HCT116 (cell line): ENCODE measurements at regions not wholly inside any gene's neighbourhood (a gene's known extent, or its start where the extent isn't known, plus 50 kb on each side); places are given as distances from the start of the nearest gene placed in this dataset.
"Not testable (repeated sequence)": the region's sequence is repeated elsewhere in the genome, so short reads cannot be mapped to it uniquely, and the experiment has no call there.

Experiments used
- ATAC-seq: fragments of 200-7000 bp; cut with Tn5 transposase; 2 replicates; pipeline ENCODE4 v1.9.1; 2020; ENCODE audit warnings: mild to moderate bottlenecking, moderate library complexity
- BruUV-seq: library from RNA; stranded (reverse); fragments of 400-500 nt; replicated peaks from 2 replicates; lab custom pipeline; 2021; lab: Mats Ljungman, UMichigan
- CTCF ChIA-PET: fragments of 300-600 bp; sonication (Branson Sonifier 250); formaldehyde crosslinking; loops from one replicate; lab custom pipeline; 2021; ENCODE audit warnings: antibody characterized with exemption; lab: Charles Lee
- POLR2A ChIA-PET: fragments of 300-600, 350-600 bp; sonication (Branson Sonifier 250); formaldehyde crosslinking; loops from one replicate; lab custom pipeline; 2021; ENCODE audit warnings: antibody characterized with exemption; lab: Charles Lee
- RAD21 ChIA-PET, 2 experiments: fragments of 300-600 bp; sonication (Branson Sonifier 250); formaldehyde crosslinking; loops; one replicate each; lab custom pipeline; 2023; ENCODE audit warnings: low total read pairs in 2 of 2; ENCODE audit not compliant: uncharacterized antibody in 2 of 2, unreplicated experiment in 2 of 2, low non-redundant PET in 1 of 2; lab: Charles Lee
- DNase-seq: peaks from one replicate; pipeline ENCODE4 v3.0.0-alpha.2; 2010; ENCODE audit warnings: low read depth, low spot score
- H2AFZ ChIP-seq: fragments of 200-600 bp; shearing (Covaris generic), sonication (generic); 2 replicates; pipeline ENCODE4 v1.6.1; 2017; ENCODE audit warnings: low read depth, mixed run types, mixed read lengths, antibody characterized with exemption, low read length; ENCODE audit not compliant: poor library complexity, severe bottlenecking
- H3K27ac ChIP-seq: 2 replicates; pipeline ENCODE4 v1.5.1; 2012; ENCODE audit warnings: low read depth, low read length
- H3K27me3 ChIP-seq: fragments of 200-600 bp; sonication (generic); 2 replicates; pipeline ENCODE4 v1.6.1; 2016; ENCODE audit warnings: mixed run types, low read length, mixed read lengths; ENCODE audit not compliant: insufficient read depth
- H3K36me3 ChIP-seq, 2 experiments: fragments of 200-500 bp in 1 of 2; fragments of 200-600 bp in 1 of 2; sonication (Bioruptor generic) in 1 of 2; sonication (generic) in 1 of 2; 2 replicates each; pipeline versions ENCODE4 v1.5.1 to v1.6.1; 2014 to 2016; ENCODE audit warnings: low read length in 2 of 2, inconsistent platforms in 1 of 2, mixed read lengths in 1 of 2, mixed run types in 1 of 2; ENCODE audit not compliant: insufficient read depth in 2 of 2, control insufficient read depth in 1 of 2
- H3K4me1 ChIP-seq, 2 experiments: fragments of 200-600 bp in 1 of 2; sonication (generic) in 1 of 2; 2 replicates each; pipeline versions ENCODE4 v1.5.1 to v1.6.1; 2012 to 2017; ENCODE audit warnings: low read length in 2 of 2, inconsistent platforms in 1 of 2, mild to moderate bottlenecking in 1 of 2, mixed read lengths in 1 of 2, mixed run types in 1 of 2, moderate library complexity in 1 of 2; ENCODE audit not compliant: insufficient read depth in 2 of 2, control insufficient read depth in 1 of 2
- H3K4me2 ChIP-seq: fragments of 200-600 bp; sonication (generic); 2 replicates; pipeline ENCODE4 v1.6.1; 2017; ENCODE audit warnings: mixed run types, low read length, mixed read lengths
- H3K4me3 ChIP-seq, 2 experiments: fragments of 200-600 bp in 1 of 2; sonication (generic) in 1 of 2; replicated peaks in 1 of 2; 2 replicates each; pipeline ENCODE4 v1.5.1; 2011 to 2016; ENCODE audit warnings: low read length in 2 of 2, control low read depth in 1 of 2, low read depth in 1 of 2, mild to moderate bottlenecking in 1 of 2, mixed read lengths in 1 of 2, mixed run types in 1 of 2
- H3K79me2 ChIP-seq: fragments of 200-600 bp; sonication (generic); 2 replicates; pipeline ENCODE4 v1.6.1; 2017; ENCODE audit warnings: mild to moderate bottlenecking, mixed run types, low read length, moderate library complexity, mixed read lengths; ENCODE audit not compliant: insufficient read depth
- H3K9ac ChIP-seq: fragments of 200-600 bp; sonication (generic); 2 replicates; pipeline ENCODE4 v1.6.1; 2016; ENCODE audit warnings: low read length, mixed read lengths
- H3K9me2 ChIP-seq: fragments of 200-600 bp; sonication (generic), shearing (Covaris generic); 2 replicates; pipeline ENCODE4 v1.6.1; 2017; ENCODE audit warnings: mixed run types, mild to moderate bottlenecking, moderate library complexity; ENCODE audit not compliant: insufficient read depth
- H3K9me3 ChIP-seq, 2 experiments: fragments of 200-500 bp in 1 of 2; fragments of 200-600 bp in 1 of 2; sonication (Bioruptor generic) in 1 of 2; sonication (generic) in 1 of 2; 2 replicates each; pipeline ENCODE4 v1.6.1; 2014 to 2017; ENCODE audit warnings: low read length in 2 of 2, mixed read lengths in 2 of 2, inconsistent platforms in 1 of 2, low read depth in 1 of 2, mild to moderate bottlenecking in 1 of 2, mixed run types in 1 of 2, moderate library complexity in 1 of 2; ENCODE audit not compliant: control insufficient read depth in 1 of 2, insufficient read depth in 1 of 2
- H4K20me1 ChIP-seq: fragments of 200-600 bp; sonication (generic), shearing (Covaris generic); 2 replicates; pipeline ENCODE4 v1.6.1; 2017; ENCODE audit warnings: mixed run types, mild to moderate bottlenecking, moderate library complexity; ENCODE audit not compliant: insufficient read depth
- CBX3 ChIP-seq: IDR thresholded peaks from 2 replicates; pipeline ENCODE4 v1.6.1; 2012; ENCODE audit warnings: low read depth
- EZH2phosphoT487 ChIP-seq: fragments of 200-600 bp; IDR thresholded peaks from 2 replicates; pipeline ENCODE4 v1.6.1; 2018; ENCODE audit warnings: antibody characterized with exemption, borderline replicate concordance
- JUND ChIP-seq: IDR thresholded peaks from 2 replicates; pipeline ENCODE4 v1.6.1; 2012
- POLR2A ChIP-seq: IDR thresholded peaks from 2 replicates; pipeline ENCODE4 v1.7.0; 2011; ENCODE audit warnings: borderline replicate concordance; ENCODE audit not compliant: insufficient read depth, insufficient read length; ENCODE audit errors: extremely low read depth
- POLR2AphosphoS5 ChIP-seq: IDR thresholded peaks from 2 replicates; pipeline ENCODE4 v1.6.1; 2011; ENCODE audit warnings: mild to moderate bottlenecking, low read depth, low read length, moderate library complexity
- RAD21 ChIP-seq: IDR thresholded peaks from 2 replicates; pipeline ENCODE4 v1.6.1; 2012; ENCODE audit warnings: low read depth, mild to moderate bottlenecking
- REST ChIP-seq: IDR thresholded peaks from 2 replicates; pipeline ENCODE4 v1.6.1; 2012; ENCODE audit warnings: low read depth
- SP1 ChIP-seq: IDR thresholded peaks from 2 replicates; pipeline ENCODE4 v1.6.1; 2012; ENCODE audit warnings: low read depth
- YY1 ChIP-seq: IDR thresholded peaks from 2 replicates; pipeline ENCODE4 v1.6.1; 2011; ENCODE audit warnings: low read length, low read depth, moderate library complexity, mild to moderate bottlenecking; ENCODE audit not compliant: insufficient replicate concordance; ENCODE audit errors: extremely low read depth
- ZFX ChIP-seq: fragments of 450-650 bp; IDR thresholded peaks from 2 replicates; pipeline ENCODE4 v1.6.1; 2017
- intact Hi-C: fragments of 100-400 bp; cut with micrococcal nuclease; formaldehyde crosslinking; loops from 2 replicates; pipeline ENCODE4 v1.10.0; 2022

- ChIA-PET RAD21 (no interaction called here), CTCF (interaction anchor here (0.8 kb wide), 1 partner anchor 29 kb away, joined by 4 read pairs; no protein-coding TSS in a partner anchor), POLR2A (no interaction called here)
- TF ChIP-seq SP1 (no peak), ZFX (no peak), EZH2phosphoT487 (no peak), JUND (no peak), POLR2A (no peak), POLR2AphosphoS5 (no peak), RAD21 (no peak), YY1 (no peak), REST (no peak), CBX3 (no peak)
- H3K9me2 ChIP-seq: no peaks in the 10 kb centered on the region; the same call in 1 of the 2 replicates
- peaks cover 12% of the 10 kb centered on the region for H3K27me3 ChIP-seq
- H3K27ac ChIP-seq: no peak overlapping the region
- no peak overlapping the region for H3K4me2 ChIP-seq
- ATAC-seq (no peak), DNase-seq (no peak)
- no peak overlapping the region for H2AFZ ChIP-seq
- H3K9ac ChIP-seq: no peak overlapping the region
- no peaks in the 10 kb centered on the region for H3K9me3 ChIP-seq
- H3K4me1 ChIP-seq: no peaks in the 10 kb centered on the region
- no peak overlapping the region for H3K4me3 ChIP-seq
- no peaks in the 10 kb centered on the region for H3K36me3 ChIP-seq
- no peaks in the 10 kb centered on the region for H4K20me1 ChIP-seq
- BruUV-seq: no TSS peak
- intact Hi-C loops: no loop called here
- H3K79me2 ChIP-seq: no peaks in the 10 kb centered on the region
These were observed 285.5 kb upstream of the TAC1 start for GRCh38 chr7:97446361-97446760.

DNA sequence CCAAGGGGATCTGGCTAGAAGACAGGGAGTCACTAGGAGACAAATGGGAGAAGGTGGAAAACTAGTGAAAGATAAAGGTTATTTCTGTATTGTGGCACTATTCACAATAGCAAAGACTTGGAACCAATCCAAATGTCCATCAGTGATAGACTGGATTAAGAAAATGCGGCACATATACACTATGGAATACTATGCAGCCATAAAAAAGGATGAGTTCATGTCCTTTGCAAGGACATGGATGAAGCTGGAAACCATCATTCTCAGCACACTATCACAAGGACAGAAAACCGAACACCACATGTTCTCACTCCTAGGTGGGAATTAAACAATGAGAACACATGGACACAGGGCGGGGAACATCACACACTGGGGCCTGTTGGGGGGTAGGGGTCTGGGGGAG is 282.4 kb upstream of the TAC1 start:
- DNase-seq, H3K36me3 ChIP-seq, BruUV-seq, H2AFZ ChIP-seq, ATAC-seq, CTCF ChIA-PET, H3K9me2 ChIP-seq, H3K79me2 ChIP-seq, H3K4me1 ChIP-seq, H3K4me3 ChIP-seq, H3K27ac ChIP-seq, intact Hi-C loops, H3K4me2 ChIP-seq, H3K9me3 ChIP-seq, H4K20me1 ChIP-seq, RAD21 ChIA-PET, POLR2A ChIA-PET, H3K9ac ChIP-seq: not testable (repeated sequence)
- peaks cover 12% of the 10 kb centered on the region for H3K27me3 ChIP-seq
